Neural crest cell (in vitro differentiated cells): ENCODE measurements at regions not wholly inside any gene's neighbourhood (a gene's known extent, or its start where the extent isn't known, plus 50 kb on each side); places are given as distances from the start of the nearest gene placed in this dataset.

Source experiments
- DNase-seq: peaks from one replicate; pipeline ENCODE4 v3.0.0; 2021; ENCODE audit warnings: low read depth, mixed read lengths, low spot score
- H3K27ac Mint-ChIP-seq: one replicate; pipeline ENCODE4 v1.8.0; 2021; ENCODE audit warnings: mild to moderate bottlenecking, mixed read lengths; ENCODE audit not compliant: unreplicated experiment
- H3K27me3 Mint-ChIP-seq: 2 replicates; pipeline ENCODE4 v1.8.0; 2021; ENCODE audit warnings: low read depth, mild to moderate bottlenecking, mixed read lengths
- H3K36me3 Mint-ChIP-seq: 2 replicates; pipeline ENCODE4 v1.8.0; 2021; ENCODE audit warnings: low read depth, mild to moderate bottlenecking, mixed read lengths
- H3K4me1 Mint-ChIP-seq: 2 replicates; pipeline ENCODE4 v1.8.0; 2021; ENCODE audit warnings: mixed read lengths
- H3K4me3 Mint-ChIP-seq: one replicate; pipeline ENCODE4 v1.8.0; 2021; ENCODE audit warnings: mild to moderate bottlenecking, mixed read lengths
- H3K9me3 Mint-ChIP-seq: 2 replicates; pipeline ENCODE4 v1.8.0; 2021; ENCODE audit warnings: mixed read lengths
- TF ChIP-seq, protein P1 (sequence below): fragments of 200-600 bp; sonication (generic); conservative IDR thresholded peaks from 2 replicates; pipeline ENCODE4 v1.5.0; 2021; ENCODE audit warnings: antibody characterized with exemption, mild to moderate bottlenecking

DNA sequence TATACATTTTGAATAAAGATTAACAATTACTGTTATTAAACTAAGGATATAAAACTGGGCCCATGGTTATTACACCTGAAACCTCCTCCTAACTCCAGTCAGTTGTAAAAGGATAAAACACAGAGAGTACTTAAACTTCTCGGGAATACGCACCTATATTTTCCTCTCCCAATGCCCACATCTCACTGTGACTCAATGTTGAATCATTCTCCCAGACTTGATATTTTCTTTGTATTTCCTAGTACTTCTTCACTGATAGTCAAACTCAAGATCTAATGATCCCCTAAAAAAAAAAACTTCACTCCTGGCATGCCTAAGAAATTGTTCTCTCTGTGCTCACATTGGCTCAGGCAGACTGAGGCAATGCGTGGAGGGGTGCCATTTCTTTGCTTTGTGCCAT, 212.5 kb upstream of the DKK2 start:
- Mint-ChIP-seq H3K27ac (no peak overlapping the region), H3K36me3 (no peaks in the 10 kb centered on the region), H3K9me3 (no peaks in the 10 kb centered on the region), H3K4me1 (no peaks in the 10 kb centered on the region), H3K4me3 (no peak overlapping the region), H3K27me3 (no peaks in the 10 kb centered on the region)
- TF ChIP-seq, protein P1, sequence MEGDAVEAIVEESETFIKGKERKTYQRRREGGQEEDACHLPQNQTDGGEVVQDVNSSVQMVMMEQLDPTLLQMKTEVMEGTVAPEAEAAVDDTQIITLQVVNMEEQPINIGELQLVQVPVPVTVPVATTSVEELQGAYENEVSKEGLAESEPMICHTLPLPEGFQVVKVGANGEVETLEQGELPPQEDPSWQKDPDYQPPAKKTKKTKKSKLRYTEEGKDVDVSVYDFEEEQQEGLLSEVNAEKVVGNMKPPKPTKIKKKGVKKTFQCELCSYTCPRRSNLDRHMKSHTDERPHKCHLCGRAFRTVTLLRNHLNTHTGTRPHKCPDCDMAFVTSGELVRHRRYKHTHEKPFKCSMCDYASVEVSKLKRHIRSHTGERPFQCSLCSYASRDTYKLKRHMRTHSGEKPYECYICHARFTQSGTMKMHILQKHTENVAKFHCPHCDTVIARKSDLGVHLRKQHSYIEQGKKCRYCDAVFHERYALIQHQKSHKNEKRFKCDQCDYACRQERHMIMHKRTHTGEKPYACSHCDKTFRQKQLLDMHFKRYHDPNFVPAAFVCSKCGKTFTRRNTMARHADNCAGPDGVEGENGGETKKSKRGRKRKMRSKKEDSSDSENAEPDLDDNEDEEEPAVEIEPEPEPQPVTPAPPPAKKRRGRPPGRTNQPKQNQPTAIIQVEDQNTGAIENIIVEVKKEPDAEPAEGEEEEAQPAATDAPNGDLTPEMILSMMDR = no peak
- DNase-seq = no peak

DNA sequence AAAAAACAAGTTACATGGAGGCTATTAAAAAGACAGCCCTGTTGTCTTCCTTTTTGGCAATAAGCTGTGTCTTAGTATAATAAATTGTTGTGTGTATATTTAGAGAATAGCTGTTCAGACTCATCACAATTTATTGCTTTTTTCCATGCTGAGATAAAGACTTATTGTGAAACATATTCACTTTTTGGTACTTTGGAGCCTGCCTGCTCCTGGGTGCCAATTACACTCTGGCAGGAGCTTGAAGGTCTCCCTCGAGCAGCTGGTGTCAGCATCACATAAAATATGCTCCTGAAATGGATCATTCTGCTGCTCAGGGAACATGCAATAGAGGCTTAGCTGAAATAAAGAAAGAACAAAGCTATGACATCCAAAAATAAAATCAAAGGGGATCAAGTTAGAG, 211.6 kb upstream of the DKK2 start:
- H3K27ac Mint-ChIP-seq = no peak overlapping the region
- DNase-seq = no peak
- no peaks in the 10 kb centered on the region for H3K4me1 Mint-ChIP-seq
- no peaks in the 10 kb centered on the region for H3K9me3 Mint-ChIP-seq
- no peak overlapping the region for H3K4me3 Mint-ChIP-seq
- H3K27me3 Mint-ChIP-seq = no peaks in the 10 kb centered on the region
- no peaks in the 10 kb centered on the region for H3K36me3 Mint-ChIP-seq
- TF ChIP-seq, protein P1 = no peak

DNA sequence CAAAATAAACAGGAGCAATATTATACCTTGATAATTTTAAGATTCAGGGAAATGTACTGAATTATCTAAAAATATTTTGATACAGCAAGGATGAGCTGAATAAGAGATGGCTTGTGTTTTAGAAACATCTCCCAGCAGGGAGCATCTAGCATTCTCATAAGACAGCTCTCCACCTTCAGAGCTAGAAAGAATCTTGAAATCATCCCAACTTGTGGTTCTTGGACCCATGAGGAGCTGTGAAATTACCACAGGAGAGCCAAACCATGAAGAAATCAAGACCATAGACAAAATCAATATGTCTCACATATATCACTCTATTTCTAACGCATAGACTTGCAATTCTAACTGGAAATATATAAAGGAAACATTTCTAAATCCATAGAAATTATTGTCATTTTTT, 210.6 kb upstream of the DKK2 start:
- no peaks in the 10 kb centered on the region for H3K4me1 Mint-ChIP-seq
- no peak overlapping the region for H3K27ac Mint-ChIP-seq
- H3K4me3 Mint-ChIP-seq = no peak overlapping the region
- TF ChIP-seq, protein P1 = no peak
- no peaks in the 10 kb centered on the region for H3K27me3 Mint-ChIP-seq
- no peak for DNase-seq
- H3K9me3 Mint-ChIP-seq = no peaks in the 10 kb centered on the region
- no peaks in the 10 kb centered on the region for H3K36me3 Mint-ChIP-seq

DNA sequence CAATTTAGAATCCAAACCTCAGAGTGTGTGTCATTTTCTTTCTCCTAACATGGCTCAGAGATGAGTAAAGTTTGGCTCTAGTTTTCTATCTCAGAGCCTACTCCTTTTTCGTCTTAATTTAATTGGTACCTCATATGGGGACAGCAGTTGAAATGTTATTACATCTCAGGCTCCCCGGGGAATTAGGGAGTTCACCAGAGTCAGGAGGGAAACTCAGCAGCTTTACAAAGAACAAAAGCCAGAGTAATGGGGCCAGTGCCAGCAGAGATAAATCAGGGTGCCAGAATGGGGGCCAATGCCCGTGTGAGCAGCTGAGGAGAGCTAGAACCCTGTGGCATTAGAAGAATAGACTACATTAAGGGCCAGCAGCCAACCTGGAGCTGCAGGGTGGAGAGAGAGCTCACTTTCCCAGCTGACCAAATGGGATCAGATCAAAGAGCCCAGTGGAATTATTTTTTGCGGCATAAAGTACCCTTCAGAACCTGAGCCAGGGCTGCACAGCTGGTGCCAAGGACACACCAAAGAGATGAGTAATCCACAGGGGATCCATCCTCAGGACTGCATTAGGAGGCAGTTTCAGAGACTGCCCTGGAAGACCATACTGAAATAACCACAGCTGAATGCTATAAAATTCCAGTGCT, 207.1 kb upstream of the DKK2 start:
- H3K4me1 Mint-ChIP-seq = no peaks in the 10 kb centered on the region
- no peaks in the 10 kb centered on the region for H3K9me3 Mint-ChIP-seq
- no peaks in the 10 kb centered on the region for H3K27me3 Mint-ChIP-seq
- TF ChIP-seq, protein P1 = no peak
- no peaks in the 10 kb centered on the region for H3K36me3 Mint-ChIP-seq
- no peak overlapping the region for H3K4me3 Mint-ChIP-seq
- no peak overlapping the region for H3K27ac Mint-ChIP-seq
- no peak for DNase-seq

DNA sequence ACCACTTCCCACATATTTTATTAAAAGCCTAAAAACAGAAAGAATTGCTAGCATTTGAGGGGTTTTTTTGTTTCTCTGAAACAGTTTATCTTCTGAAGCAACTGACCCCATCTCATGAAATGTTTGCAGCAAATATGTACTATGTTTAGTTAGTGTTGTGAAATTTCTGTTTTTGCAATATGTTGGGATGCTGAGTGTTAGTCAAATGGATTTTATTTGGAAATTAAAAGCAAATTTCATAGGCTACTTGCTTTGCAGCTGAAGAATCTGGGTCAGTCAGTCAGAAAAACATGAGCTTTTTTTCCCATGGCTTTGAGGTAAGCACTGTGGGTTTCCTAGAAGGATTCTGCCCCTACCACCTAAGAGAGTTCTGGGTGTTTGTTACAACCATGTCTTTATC, 184.9 kb upstream of the DKK2 start:
- no peak overlapping the region for H3K4me3 Mint-ChIP-seq
- no peaks in the 10 kb centered on the region for H3K9me3 Mint-ChIP-seq
- TF ChIP-seq, protein P1 = no peak

More for the DNA sequence above, 184.9 kb upstream of the DKK2 start:
- H3K36me3 Mint-ChIP-seq = no peaks in the 10 kb centered on the region
- no peak overlapping the region for H3K27ac Mint-ChIP-seq
- no peaks in the 10 kb centered on the region for H3K4me1 Mint-ChIP-seq
- no peak for DNase-seq
- no peaks in the 10 kb centered on the region for H3K27me3 Mint-ChIP-seq
